ENCODE measurements at regions not wholly inside any gene's neighbourhood (a gene's known extent, or its start where the extent isn't known, plus 50 kb on each side); places are given as distances from the start of the nearest gene placed in this dataset.

GRCh38 chr12:89862511-89863445 lies 154.1 kb upstream of the ATP2B1 start (continued):
- peak; percentile 43 for TF ChIP-seq E2F8 (IDR thresholded peaks at IDR 0.05; ENCODE audit: low read depth, partially characterized antibody)
- no peak for TF ChIP-seq SUZ12 (IDR thresholded peaks at IDR 0.05; ENCODE audit: unreplicated experiment)
- TF ChIP-seq ZBTB33 (IDR thresholded peaks at IDR 0.05) = no peak
- no peak for TF ChIP-seq IRF5 (IDR thresholded peaks at IDR 0.05; ENCODE audit: borderline replicate concordance)
- peak in 1 of 2 experiments; percentile 82; a peak in 2 of 4 replicates for TF ChIP-seq ETV6 (conservative IDR thresholded peaks at IDR 0.05 in 1 of 2, IDR thresholded peaks at IDR 0.05 in 1 of 2; ENCODE audit: borderline replicate concordance in 1 of 2, low read depth in 1 of 2)
- no peak for TF ChIP-seq EZH2 (IDR thresholded peaks at IDR 0.05; ENCODE audit: borderline replicate concordance, control insufficient read depth, low read depth, low read length)
- TF ChIP-seq CBX3 (IDR thresholded peaks at IDR 0.05; ENCODE audit: borderline replicate concordance, low read depth) = no peak
- TF ChIP-seq RELA (IDR thresholded peaks at IDR 0.05; ENCODE audit: borderline replicate concordance, partially characterized antibody) = no peak
- no peak for TF ChIP-seq NKRF (conservative IDR thresholded peaks at IDR 0.05)
- TF ChIP-seq DPF2 (IDR thresholded peaks at IDR 0.05) = peak; percentile 44; the same call in 1 of the 2 replicates
- peak in 1 of 2 experiments; percentile 6; a peak in 1 of 4 replicates for TF ChIP-seq BHLHE40 (IDR thresholded peaks at IDR 0.05; ENCODE audit: borderline replicate concordance in 1 of 2, low read depth in 2 of 2, low read length in 1 of 2)
- no peak for TF ChIP-seq ZNF622 (IDR thresholded peaks at IDR 0.05)
- 0 out of 2 replicates have a peak, but pooled peaks have one; percentile 45 for TF ChIP-seq CREM (IDR thresholded peaks at IDR 0.05; ENCODE audit: low read depth)
- 0 out of 2 replicates have a peak, but pooled peaks have one; percentile 71 for TF ChIP-seq WRNIP1 (IDR thresholded peaks at IDR 0.05; ENCODE audit: borderline replicate concordance, low read depth, low read length)
- no peak for TF ChIP-seq PAX5 (IDR thresholded peaks at IDR 0.05; ENCODE audit: borderline replicate concordance, low read depth, low read length)
- TF ChIP-seq TCF3 (IDR thresholded peaks at IDR 0.05; ENCODE audit: borderline replicate concordance, insufficient read depth, low read depth, low read length) = no peak

Measured in GM12878 (cell line).